Right atrium auricular region (tissue), 2 donors: ENCODE measurements at regions not wholly inside any gene's neighbourhood (a gene's known extent, or its start where the extent isn't known, plus 50 kb on each side); places are given as distances from the start of the nearest gene placed in this dataset.

Source experiments
- DNase-seq: peaks from one replicate; pipeline ENCODE4 v3.0.0-alpha.2; 2019; ENCODE audit warnings: low spot score
- H3K27ac ChIP-seq, 2 donors: fragments of 200-600 bp; sonication (generic); 1 replicate in 1 of 2; 2 replicates in 1 of 2; pipeline ENCODE4 v1.5.1; 2016 to 2019
- H3K27me3 ChIP-seq, 2 donors: fragments of 200-600 bp; sonication (generic); one replicate each; pipeline versions ENCODE4 v1.5.1 to v1.6.0; 2017 to 2019
- H3K36me3 ChIP-seq: fragments of 200-600 bp; sonication (generic); one replicate; pipeline ENCODE4 v1.5.1; 2016
- H3K4me1 ChIP-seq, 2 donors: fragments of 200-600 bp; sonication (generic); one replicate each; pipeline versions ENCODE4 v1.5.1 to v1.6.0; 2017 to 2019
- H3K4me3 ChIP-seq, 2 donors: fragments of 200-600 bp; sonication (generic); 1 replicate in 1 of 2; 2 replicates in 1 of 2; pipeline ENCODE4 v1.5.1; 2017 to 2019; ENCODE audit warnings: mild to moderate bottlenecking in 1 of 2, moderate library complexity in 1 of 2
- H3K9me3 ChIP-seq, 2 donors: fragments of 200-600 bp; sonication (generic); one replicate each; pipeline ENCODE4 v1.5.1; 2019
- TF ChIP-seq, protein P1 (sequence below), 2 donors: fragments of 200-600 bp; sonication (generic); IDR thresholded peaks; one replicate each; pipeline ENCODE4 v1.5.1; 2019; ENCODE audit warnings: antibody characterized with exemption in 2 of 2

DNA sequence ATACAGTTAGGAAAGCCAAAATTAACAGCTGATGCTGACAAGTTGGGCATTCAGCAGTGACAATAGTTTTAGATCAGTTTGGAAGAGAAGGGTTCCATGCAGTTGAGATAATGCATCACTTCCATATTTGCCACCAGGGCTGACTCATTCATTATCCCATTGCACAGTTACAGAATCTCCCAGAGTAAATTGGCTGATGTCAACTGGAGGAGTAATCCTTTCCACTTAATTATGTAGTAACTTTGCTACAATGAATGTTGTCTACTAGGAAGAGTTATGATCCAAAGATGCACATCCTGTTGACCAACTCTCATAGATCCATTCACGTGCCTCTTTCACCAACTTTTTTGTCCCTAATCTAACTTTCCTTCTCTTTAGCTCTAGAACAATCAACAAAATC is 123.3 kb upstream of the LUZP2 start:
- no peaks in the 10 kb centered on the region for H3K27me3 ChIP-seq
- H3K9me3 ChIP-seq, result no peaks in the 10 kb centered on the region
- H3K27ac ChIP-seq, result no peak overlapping the region
- no peak overlapping the region for H3K4me3 ChIP-seq
- no peaks in the 10 kb centered on the region for H3K36me3 ChIP-seq
- no peak for DNase-seq
- no peaks in the 10 kb centered on the region for H3K4me1 ChIP-seq
- TF ChIP-seq, protein P1, sequence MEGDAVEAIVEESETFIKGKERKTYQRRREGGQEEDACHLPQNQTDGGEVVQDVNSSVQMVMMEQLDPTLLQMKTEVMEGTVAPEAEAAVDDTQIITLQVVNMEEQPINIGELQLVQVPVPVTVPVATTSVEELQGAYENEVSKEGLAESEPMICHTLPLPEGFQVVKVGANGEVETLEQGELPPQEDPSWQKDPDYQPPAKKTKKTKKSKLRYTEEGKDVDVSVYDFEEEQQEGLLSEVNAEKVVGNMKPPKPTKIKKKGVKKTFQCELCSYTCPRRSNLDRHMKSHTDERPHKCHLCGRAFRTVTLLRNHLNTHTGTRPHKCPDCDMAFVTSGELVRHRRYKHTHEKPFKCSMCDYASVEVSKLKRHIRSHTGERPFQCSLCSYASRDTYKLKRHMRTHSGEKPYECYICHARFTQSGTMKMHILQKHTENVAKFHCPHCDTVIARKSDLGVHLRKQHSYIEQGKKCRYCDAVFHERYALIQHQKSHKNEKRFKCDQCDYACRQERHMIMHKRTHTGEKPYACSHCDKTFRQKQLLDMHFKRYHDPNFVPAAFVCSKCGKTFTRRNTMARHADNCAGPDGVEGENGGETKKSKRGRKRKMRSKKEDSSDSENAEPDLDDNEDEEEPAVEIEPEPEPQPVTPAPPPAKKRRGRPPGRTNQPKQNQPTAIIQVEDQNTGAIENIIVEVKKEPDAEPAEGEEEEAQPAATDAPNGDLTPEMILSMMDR (IDR thresholded peaks at IDR 0.05), result no peak

DNA sequence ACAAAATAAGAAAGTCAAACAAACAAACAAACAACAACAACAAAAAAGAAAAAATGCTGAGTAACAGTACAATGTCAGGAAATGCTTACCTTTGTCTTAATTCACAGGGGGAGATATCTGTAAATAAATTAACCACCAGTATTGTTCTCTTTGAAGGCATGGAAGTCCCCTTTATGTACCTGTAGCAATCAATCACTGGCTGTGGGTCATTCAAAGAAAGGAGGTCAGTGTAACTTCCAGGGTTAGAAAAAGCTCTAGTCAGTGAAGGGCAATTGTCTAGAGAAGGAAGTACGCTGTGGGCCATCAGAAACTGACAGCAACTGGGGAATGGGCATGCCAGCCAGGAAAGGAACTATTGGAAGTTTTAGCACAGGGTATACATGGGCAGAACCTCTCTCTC is 121.5 kb upstream of the LUZP2 start:
- Histone ChIP-seq H3K27ac (no peak overlapping the region), H3K4me3 (no peak overlapping the region), H3K36me3 (no peaks in the 10 kb centered on the region), H3K9me3 (no peaks in the 10 kb centered on the region), H3K27me3 (no peaks in the 10 kb centered on the region), H3K4me1 (no peaks in the 10 kb centered on the region)
- DNase-seq, result no peak
- TF ChIP-seq, protein P1 (IDR thresholded peaks at IDR 0.05), result no peak

DNA sequence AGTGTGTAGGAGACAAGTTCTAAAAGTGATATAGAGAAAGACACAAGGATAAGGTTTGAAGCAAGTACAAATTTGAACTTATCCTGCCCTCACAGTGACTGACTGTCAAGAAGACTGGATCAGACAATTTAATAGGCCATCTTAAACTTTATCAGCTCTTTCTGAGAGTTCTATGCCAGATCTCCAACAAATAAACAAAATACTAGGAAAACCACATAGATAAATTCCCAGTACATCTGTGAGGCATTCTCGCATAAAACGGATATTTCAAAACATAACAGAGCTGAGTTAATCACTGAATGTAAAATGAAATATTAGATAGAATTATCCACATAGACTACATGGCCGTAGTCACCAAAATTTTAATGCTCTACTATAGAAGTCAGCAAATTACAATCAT is 120.9 kb upstream of the LUZP2 start:
- Histone ChIP-seq H3K27me3 (no peaks in the 10 kb centered on the region), H3K4me3 (no peak overlapping the region), H3K4me1 (no peaks in the 10 kb centered on the region), H3K36me3 (no peaks in the 10 kb centered on the region), H3K9me3 (no peaks in the 10 kb centered on the region), H3K27ac (no peak overlapping the region)
- no peak for DNase-seq
- TF ChIP-seq, protein P1 (IDR thresholded peaks at IDR 0.05), result no peak

DNA sequence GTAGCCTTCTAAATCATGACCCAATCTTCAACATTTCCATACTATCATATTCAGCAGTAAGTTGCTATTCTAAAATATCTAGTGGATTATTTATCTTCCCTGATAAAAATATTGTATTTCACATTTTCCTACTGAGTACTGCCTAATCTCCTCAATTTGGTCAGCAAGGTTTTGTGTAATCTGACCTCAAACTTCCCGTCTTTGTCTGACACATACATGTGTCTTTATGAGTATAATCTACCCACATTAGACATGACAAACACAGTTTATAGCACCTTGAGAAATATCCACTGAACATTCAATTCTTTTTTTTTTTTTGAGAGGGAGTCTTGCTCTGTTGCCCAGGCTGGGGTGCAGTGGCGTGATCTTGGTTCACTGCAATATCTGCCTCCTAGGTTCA is 113.7 kb upstream of the LUZP2 start:
- Histone ChIP-seq H3K4me1 (no peaks in the 10 kb centered on the region), H3K4me3 (no peak overlapping the region), H3K27ac (no peak overlapping the region), H3K36me3 (no peaks in the 10 kb centered on the region), H3K27me3 (no peaks in the 10 kb centered on the region), H3K9me3 (no peaks in the 10 kb centered on the region)
- no peak for DNase-seq
- TF ChIP-seq, protein P1 (IDR thresholded peaks at IDR 0.05), result no peak

GRCh38 chr11:24384240-24384639 is 112.6 kb upstream of the LUZP2 start:
- Histone ChIP-seq H3K4me3 (no peak overlapping the region), H3K27ac (no peak overlapping the region), H3K9me3 (no peaks in the 10 kb centered on the region), H3K27me3 (no peaks in the 10 kb centered on the region), H3K4me1 (no peaks in the 10 kb centered on the region), H3K36me3 (no peaks in the 10 kb centered on the region)
- TF ChIP-seq, protein P1 (IDR thresholded peaks at IDR 0.05), result no peak
- no peak for DNase-seq

DNA sequence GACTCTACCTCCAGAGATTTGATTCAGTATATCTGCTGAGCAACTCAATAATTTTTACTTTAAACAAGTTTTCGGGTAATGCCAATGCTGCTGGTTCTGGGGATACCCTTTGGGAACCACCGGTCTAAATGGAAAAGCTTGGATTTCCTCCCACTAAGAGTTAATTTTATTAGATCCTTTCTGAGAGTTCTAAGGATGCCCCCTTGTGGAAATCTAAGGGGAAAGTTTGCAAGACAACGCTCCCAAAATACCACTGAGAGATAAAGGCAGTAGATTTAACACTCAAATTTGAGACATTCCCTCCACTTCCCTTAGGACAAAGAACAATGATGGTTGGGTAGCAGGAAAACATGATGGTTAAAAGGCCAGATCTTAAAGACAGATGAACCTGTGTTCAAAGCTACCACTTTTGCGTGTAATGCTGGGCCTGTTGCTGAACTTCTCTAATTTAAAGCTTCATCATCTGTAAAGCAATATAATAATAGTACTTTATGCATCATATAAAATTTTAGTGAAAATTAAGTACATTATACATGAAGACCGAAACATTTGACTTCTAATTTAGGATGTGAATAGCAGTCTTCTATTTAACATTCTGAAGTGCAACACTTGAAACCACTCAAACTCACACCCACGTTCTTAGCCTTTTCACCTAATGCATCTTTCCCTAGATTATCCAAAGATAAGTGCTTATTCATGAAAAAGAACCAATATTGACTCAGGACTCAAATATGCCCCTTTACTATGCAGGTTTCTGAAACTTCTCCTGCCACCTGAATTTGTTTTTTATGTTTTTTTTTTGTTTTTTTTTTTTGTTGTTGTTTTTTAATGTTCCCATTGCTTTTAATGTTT is 110.1 kb upstream of the LUZP2 start:
- Histone ChIP-seq H3K4me1 (no peaks in the 10 kb centered on the region), H3K27ac (no peak overlapping the region), H3K36me3 (no peaks in the 10 kb centered on the region), H3K4me3 (no peak overlapping the region), H3K9me3 (no peaks in the 10 kb centered on the region), H3K27me3 (no peaks in the 10 kb centered on the region)
- TF ChIP-seq, protein P1 (IDR thresholded peaks at IDR 0.05), result no peak
- DNase-seq, result no peak
